Astrocyte of the cerebellum (primary cell): ENCODE measurements at regions not wholly inside any gene's neighbourhood (a gene's known extent, or its start where the extent isn't known, plus 50 kb on each side); places are given as distances from the start of the nearest gene placed in this dataset.

ENCODE experiments used
- DNase-seq: peaks from one replicate; pipeline ENCODE4 v3.0.0-alpha.2; 2011; ENCODE audit warnings: low read depth
- H3K4me3 ChIP-seq: 2 replicates; pipeline ENCODE4 v1.5.1; 2011; ENCODE audit warnings: mild to moderate bottlenecking, low read depth, low read length, moderate library complexity
- in situ Hi-C: cut with HindIII; loops from 2 replicates; pipeline ENCODE4 v1.10.0; 2017; ENCODE audit warnings: low sequenced_read_pairs
- TF ChIP-seq, protein P1 (sequence below): IDR thresholded peaks from 2 replicates; pipeline ENCODE4 v1.5.1; 2012; ENCODE audit warnings: low read length, low read depth, moderate library complexity, mild to moderate bottlenecking; ENCODE audit errors: missing control alignments

DNA sequence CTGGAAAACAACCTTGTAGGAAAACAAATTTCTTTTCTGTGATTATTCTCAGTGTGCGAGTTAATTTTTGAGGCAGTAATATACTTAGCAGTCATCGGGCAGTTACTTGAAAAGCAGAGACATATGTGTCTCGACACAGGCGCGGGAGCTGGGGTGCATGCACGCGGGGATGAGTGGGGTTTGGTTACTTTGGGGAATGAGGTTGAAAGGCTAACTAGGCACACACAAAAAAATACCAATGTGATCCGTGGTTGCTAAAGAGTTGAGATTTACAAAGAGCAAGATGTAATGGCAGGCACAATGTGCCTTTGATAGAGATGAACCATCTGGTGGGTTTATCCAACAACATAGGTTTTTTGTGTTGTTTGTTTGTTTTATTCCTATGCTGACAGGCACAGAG is 703.8 kb upstream of the EEF2KMT start:
- no peak overlapping the region for H3K4me3 ChIP-seq
- in situ Hi-C loops, result no loop called here
- DNase-seq, result no peak

DNA sequence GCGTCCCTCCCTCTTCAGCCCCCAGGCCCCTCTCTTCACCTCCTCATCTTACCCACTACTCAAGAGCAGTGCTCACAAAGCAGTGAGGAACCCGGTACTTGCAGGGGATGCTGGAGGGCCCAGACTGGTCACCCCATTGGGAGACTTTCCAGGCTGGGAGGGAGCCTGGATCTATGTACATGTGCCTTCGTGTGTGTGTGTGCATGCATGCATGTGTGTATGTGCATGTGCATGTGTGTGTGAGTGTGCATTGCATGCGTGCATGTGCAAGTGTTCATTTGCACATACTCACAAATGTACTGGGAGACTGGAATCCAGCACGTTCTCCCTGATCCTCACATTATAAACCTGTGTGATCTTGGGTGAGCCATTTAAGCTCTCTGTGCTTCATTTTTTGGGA is 696.0 kb upstream of the EEF2KMT start:
- H3K4me3 ChIP-seq, result no peak overlapping the region
- no peak for DNase-seq
- TF ChIP-seq, protein P1, sequence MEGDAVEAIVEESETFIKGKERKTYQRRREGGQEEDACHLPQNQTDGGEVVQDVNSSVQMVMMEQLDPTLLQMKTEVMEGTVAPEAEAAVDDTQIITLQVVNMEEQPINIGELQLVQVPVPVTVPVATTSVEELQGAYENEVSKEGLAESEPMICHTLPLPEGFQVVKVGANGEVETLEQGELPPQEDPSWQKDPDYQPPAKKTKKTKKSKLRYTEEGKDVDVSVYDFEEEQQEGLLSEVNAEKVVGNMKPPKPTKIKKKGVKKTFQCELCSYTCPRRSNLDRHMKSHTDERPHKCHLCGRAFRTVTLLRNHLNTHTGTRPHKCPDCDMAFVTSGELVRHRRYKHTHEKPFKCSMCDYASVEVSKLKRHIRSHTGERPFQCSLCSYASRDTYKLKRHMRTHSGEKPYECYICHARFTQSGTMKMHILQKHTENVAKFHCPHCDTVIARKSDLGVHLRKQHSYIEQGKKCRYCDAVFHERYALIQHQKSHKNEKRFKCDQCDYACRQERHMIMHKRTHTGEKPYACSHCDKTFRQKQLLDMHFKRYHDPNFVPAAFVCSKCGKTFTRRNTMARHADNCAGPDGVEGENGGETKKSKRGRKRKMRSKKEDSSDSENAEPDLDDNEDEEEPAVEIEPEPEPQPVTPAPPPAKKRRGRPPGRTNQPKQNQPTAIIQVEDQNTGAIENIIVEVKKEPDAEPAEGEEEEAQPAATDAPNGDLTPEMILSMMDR, result no peak
- in situ Hi-C loops, result no loop called here

More for the DNA sequence above, 703.8 kb upstream of the EEF2KMT start:
- TF ChIP-seq, protein P1, result no peak

DNA sequence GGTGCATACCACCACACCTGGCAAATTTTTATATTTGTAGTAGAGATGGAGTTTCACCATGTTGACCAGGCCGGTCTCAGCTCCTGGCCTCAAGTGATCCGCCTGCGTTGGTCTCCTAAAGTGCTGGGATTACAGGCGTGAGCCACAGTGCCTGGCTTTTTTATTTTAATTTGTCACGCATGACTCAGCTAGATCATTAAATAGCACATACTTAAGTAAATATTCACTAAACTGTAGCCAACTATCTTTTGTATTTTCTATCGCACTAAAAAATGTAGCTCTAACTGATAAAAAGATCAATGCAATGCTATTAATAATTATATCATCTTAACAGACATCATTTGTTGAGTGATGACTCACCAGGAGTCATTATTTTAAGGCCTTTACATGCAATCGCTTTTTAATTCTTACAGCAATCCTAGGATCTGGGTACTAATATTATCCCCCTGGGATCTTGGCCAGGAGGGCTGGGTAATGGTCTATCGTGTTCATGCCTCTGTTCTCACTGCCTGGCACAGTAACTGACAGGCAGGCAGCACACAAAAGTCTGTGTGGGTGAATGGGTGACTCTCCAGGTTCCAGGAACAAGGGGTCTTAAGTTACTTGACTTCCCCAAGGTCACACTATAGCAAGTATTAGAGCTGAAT is 693.5 kb upstream of the EEF2KMT start:
- no peak overlapping the region for H3K4me3 ChIP-seq
- in situ Hi-C loops, result no loop called here
- TF ChIP-seq, protein P1, result no peak
- peak; percentile 5 for DNase-seq

DNA sequence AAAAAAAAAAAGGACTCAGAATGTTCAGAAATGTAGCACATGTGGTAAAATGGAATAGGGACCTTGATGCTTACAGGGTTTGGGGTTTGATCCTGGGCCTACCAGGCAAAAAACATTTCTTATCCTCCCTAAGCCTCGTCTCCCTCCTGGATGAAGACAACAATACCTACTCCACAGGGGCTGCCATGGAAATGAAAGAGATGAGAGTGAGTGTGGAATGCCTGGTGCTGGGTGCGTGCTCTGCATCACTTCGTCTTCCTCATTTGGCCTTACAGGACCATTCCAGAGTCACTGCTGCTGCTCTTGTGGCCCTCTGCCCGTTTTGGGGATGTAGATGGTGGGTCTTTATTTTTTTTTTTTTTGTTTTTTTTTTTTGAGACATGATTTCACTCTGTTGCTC is 692.9 kb upstream of the EEF2KMT start:
- TF ChIP-seq, protein P1, result no peak

DNA sequence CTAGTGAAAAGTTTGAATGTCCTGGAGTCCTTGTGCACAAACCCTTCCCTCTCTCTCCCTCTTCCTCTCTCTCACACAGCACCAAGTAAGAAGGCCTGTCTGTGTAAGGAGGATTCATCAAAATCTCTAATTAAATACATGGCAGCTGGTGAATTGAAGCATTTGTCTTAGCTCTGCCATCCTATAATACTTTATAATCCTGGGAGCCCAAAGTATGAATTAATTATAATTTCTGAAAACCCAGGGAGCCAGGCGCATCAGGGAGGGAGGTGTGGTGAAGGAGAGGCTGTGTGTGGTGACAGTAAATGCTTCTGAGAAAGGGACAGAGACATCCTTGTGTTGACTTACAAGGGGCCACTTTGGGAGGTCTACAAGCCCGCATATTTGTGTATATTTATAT is 691.4 kb upstream of the EEF2KMT start:
- TF ChIP-seq, protein P1, result no peak
- H3K4me3 ChIP-seq, result no peak overlapping the region
- no peak for DNase-seq
- in situ Hi-C loops, result no loop called here

More for the DNA sequence above, 692.9 kb upstream of the EEF2KMT start:
- no peak for DNase-seq
- no peak overlapping the region for H3K4me3 ChIP-seq
- in situ Hi-C loops, result no loop called here

DNA sequence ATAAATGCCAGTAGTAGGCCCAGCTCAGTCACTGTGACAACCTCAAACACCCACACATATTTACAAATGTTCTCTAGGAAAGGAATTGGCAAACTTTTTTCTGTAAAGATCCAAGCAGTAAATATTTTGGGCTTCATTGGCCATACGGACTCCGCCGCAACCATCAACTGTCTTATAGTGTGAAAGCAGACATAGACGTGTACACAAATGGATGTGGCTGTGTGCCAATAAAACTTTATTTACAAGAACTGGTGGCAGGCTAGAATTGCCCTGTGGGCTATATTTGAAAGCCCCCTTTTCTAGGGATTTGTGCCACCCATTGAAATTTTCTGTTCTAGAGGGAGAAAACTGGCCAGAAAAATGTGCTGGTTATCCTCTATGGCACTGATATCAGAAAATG is 683.8 kb upstream of the EEF2KMT start:
- in situ Hi-C loops, result no loop called here
- no peak for DNase-seq
- H3K4me3 ChIP-seq, result no peak overlapping the region
- TF ChIP-seq, protein P1, result no peak
